ENCODE measurements at regions not wholly inside any gene's neighbourhood (a gene's known extent, or its start where the extent isn't known, plus 50 kb on each side); places are given as distances from the start of the nearest gene placed in this dataset.
"Not testable (repeated sequence)": the region's sequence is repeated elsewhere in the genome, so short reads cannot be mapped to it uniquely, and the experiment has no call there.

GRCh38 chr12:84502180-84502860 lies 410.3 kb downstream of the SLC6A15 start:
- H3K27me3 Mint-ChIP-seq = no peaks in the 10 kb centered on the region
- ATAC-seq (replicated peaks) (no peak), DNase-seq (no peak)
- no peak overlapping the region for H3K27ac Mint-ChIP-seq
- no peak overlapping the region for H3K4me3 Mint-ChIP-seq
- no peaks in the 10 kb centered on the region for H3K36me3 Mint-ChIP-seq
- no peaks in the 10 kb centered on the region for H3K9me3 Mint-ChIP-seq
- no peaks in the 10 kb centered on the region for H3K4me1 Mint-ChIP-seq

DNA sequence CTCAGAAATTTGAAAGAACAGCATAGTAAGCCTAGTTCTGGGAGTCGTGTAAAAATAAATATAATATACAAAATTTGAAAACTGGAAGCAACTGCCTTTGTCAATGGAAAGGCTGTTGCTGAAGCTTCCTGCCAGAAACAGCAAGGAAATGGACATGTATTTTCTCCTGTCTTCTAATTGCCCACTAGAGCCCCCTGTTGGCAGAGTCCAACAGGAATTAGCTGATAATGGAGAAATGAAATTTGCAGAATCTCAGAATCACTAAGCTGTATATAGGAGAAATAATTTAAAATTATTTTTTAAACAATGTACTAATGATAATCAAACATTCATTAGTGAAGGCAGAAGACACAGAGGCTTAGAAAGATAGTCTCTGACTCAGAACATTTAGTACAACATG lies 414.8 kb downstream of the SLC6A15 start:
- no peak overlapping the region for H3K4me3 Mint-ChIP-seq
- H3K9me3 Mint-ChIP-seq = no peaks in the 10 kb centered on the region
- no peak for DNase-seq
- H3K36me3 Mint-ChIP-seq = no peaks in the 10 kb centered on the region
- H3K4me1 Mint-ChIP-seq = no peaks in the 10 kb centered on the region
- ATAC-seq (replicated peaks) = no peak
- H3K27ac Mint-ChIP-seq = no peak overlapping the region
- no peaks in the 10 kb centered on the region for H3K27me3 Mint-ChIP-seq

DNA sequence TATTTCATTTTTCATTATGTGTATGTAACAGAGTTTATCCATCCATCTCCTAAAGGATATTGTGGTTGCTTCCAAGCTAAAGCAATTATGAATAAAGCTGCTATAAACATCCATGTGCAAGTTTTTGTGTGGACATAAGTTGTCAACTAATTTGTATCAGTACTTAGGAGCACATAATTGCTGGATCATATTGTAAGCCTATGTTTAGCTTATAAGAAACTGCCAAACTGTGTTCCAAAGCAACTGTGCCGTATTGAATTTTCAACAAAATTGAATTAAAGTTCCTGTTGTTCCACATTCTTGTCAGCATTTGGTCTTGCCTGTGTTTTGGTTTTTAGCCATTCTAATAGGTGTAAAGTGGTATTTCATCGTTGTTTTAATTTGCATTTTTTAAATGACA lies 416.9 kb downstream of the SLC6A15 start:
- Mint-ChIP-seq H3K9me3 (no peaks in the 10 kb centered on the region), H3K4me3 (no peak overlapping the region), H3K27ac (no peak overlapping the region), H3K36me3 (no peaks in the 10 kb centered on the region), H3K4me1 (no peaks in the 10 kb centered on the region), H3K27me3 (no peaks in the 10 kb centered on the region)
- no peak for DNase-seq
- ATAC-seq (replicated peaks) = no peak

DNA sequence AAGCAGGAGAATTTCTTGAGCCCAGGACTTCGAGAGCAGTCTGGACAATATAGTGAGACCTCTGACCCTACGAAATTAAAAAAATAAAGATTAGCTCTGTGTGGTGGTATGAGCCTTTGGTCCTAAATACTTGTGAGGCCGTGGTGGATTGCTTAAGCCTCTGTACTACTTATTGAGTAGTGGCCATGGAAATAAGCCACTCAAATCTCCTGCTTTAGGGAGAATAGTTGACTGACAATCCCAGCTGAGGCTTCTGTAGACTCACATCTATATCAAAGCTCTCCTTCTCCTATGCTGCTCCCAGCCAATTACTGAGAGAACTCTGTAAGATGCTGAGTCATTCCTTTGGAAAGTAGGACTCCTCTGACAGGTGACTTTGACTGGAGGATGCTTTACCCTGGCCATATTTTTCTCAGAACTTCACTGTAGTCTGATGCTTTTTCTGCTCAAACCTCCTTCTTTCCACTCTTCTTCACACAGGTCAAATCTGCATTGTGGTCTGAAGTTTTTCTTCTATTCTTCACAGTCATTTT lies 420.2 kb downstream of the SLC6A15 start:
- no peaks in the 10 kb centered on the region for H3K27me3 Mint-ChIP-seq
- no peaks in the 10 kb centered on the region for H3K9me3 Mint-ChIP-seq
- H3K4me3 Mint-ChIP-seq = no peak overlapping the region
- ATAC-seq (replicated peaks) (no peak), DNase-seq (no peak)
- no peaks in the 10 kb centered on the region for H3K4me1 Mint-ChIP-seq
- H3K27ac Mint-ChIP-seq = no peak overlapping the region
- no peaks in the 10 kb centered on the region for H3K36me3 Mint-ChIP-seq

DNA sequence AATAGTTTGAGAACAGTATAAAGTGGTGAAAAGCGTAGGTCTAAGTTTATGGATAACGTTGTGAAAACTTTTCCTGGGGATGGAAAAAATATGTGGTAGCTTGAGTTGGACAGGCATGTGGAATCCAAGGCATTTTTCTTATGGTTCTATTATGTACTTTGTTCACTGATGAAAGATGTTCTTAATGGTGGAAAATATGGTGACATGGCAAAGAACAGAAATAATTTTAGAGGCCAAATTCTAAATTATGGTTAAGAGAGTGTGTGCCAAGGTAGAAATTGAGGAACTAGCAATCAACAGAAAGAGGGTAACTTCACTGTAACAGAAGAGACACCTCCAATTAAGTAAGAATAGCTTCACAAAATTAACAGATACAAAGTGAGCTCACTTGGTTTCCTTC lies 427.8 kb downstream of the SLC6A15 start:
- no peak overlapping the region for H3K4me3 Mint-ChIP-seq
- no peaks in the 10 kb centered on the region for H3K36me3 Mint-ChIP-seq
- no peaks in the 10 kb centered on the region for H3K9me3 Mint-ChIP-seq
- no peaks in the 10 kb centered on the region for H3K4me1 Mint-ChIP-seq
- ATAC-seq (replicated peaks) = no peak
- no peaks in the 10 kb centered on the region for H3K27me3 Mint-ChIP-seq
- DNase-seq = no peak
- no peak overlapping the region for H3K27ac Mint-ChIP-seq

GRCh38 chr12:84480803-84481202 lies 431.8 kb downstream of the SLC6A15 start:
- Mint-ChIP-seq H3K4me1 (no peaks in the 10 kb centered on the region), H3K27me3 (no peaks in the 10 kb centered on the region)
- no peak for ATAC-seq (replicated peaks)

DNA sequence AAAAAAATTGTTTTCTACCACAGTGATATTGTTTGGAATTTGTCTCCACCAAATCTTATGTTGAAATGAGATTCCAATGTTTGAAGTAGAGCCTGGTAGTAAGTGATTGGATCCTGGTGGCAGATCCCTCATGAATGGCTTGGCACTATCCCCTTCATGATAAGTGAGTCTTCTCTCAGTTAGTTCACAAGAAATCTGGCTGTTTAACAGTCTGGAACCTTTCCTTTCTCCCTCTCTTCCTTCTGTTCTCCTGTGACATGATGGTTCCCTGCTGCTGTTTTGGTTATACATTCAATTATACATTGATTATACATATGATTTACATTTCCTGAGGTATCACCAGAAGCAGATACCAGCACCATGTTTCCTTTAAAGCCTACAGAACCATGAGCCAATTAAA lies 442.2 kb downstream of the SLC6A15 start:
- no peaks in the 10 kb centered on the region for H3K36me3 Mint-ChIP-seq
- DNase-seq = no peak
- no peaks in the 10 kb centered on the region for H3K9me3 Mint-ChIP-seq
- ATAC-seq (replicated peaks) = no peak
- no peak overlapping the region for H3K4me3 Mint-ChIP-seq
- no peaks in the 10 kb centered on the region for H3K27me3 Mint-ChIP-seq
- H3K27ac Mint-ChIP-seq = no peak overlapping the region
- no peaks in the 10 kb centered on the region for H3K4me1 Mint-ChIP-seq

More at GRCh38 chr12:84480803-84481202, 431.8 kb downstream of the SLC6A15 start:
- H3K9me3 Mint-ChIP-seq = peaks cover 0 to 2% of the 10 kb centered on the region in 2 donors
- no peak overlapping the region for H3K27ac Mint-ChIP-seq
- H3K36me3 Mint-ChIP-seq = no peaks in the 10 kb centered on the region
- DNase-seq = no peak
- no peak overlapping the region for H3K4me3 Mint-ChIP-seq

GRCh38 chr12:84464616-84465015 lies 448.0 kb downstream of the SLC6A15 start:
- no peak for ATAC-seq (replicated peaks)

GRCh38 chr12:84463741-84464495 lies 448.7 kb downstream of the SLC6A15 start:
- ATAC-seq (replicated peaks) = no peak
- no peak overlapping the region for H3K27ac Mint-ChIP-seq
- no peak overlapping the region for H3K4me3 Mint-ChIP-seq
- H3K36me3 Mint-ChIP-seq = no peaks in the 10 kb centered on the region
- H3K27me3 Mint-ChIP-seq = no peaks in the 10 kb centered on the region
- H3K4me1 Mint-ChIP-seq = no peaks in the 10 kb centered on the region
- H3K9me3 Mint-ChIP-seq = peaks cover 0 to 5% of the 10 kb centered on the region in 2 donors
- DNase-seq = no peak

More at GRCh38 chr12:84464616-84465015, 448.0 kb downstream of the SLC6A15 start:
- Mint-ChIP-seq H3K36me3 (no peaks in the 10 kb centered on the region), H3K4me1 (no peaks in the 10 kb centered on the region), H3K27ac (no peak overlapping the region), H3K4me3 (no peak overlapping the region), H3K9me3 (peaks cover 0 to 5% of the 10 kb centered on the region in 2 donors), H3K27me3 (no peaks in the 10 kb centered on the region)
- no peak for DNase-seq

GRCh38 chr12:84455598-84455997 lies 457.0 kb downstream of the SLC6A15 start:
- DNase-seq = no peak
- no peak overlapping the region for H3K4me3 Mint-ChIP-seq
- peaks cover 0 to 3% of the 10 kb centered on the region in 2 donors for H3K9me3 Mint-ChIP-seq
- no peaks in the 10 kb centered on the region for H3K4me1 Mint-ChIP-seq
- H3K27me3 Mint-ChIP-seq = no peaks in the 10 kb centered on the region
- no peak overlapping the region for H3K27ac Mint-ChIP-seq
- no peak for ATAC-seq (replicated peaks)
- H3K36me3 Mint-ChIP-seq = no peaks in the 10 kb centered on the region

DNA sequence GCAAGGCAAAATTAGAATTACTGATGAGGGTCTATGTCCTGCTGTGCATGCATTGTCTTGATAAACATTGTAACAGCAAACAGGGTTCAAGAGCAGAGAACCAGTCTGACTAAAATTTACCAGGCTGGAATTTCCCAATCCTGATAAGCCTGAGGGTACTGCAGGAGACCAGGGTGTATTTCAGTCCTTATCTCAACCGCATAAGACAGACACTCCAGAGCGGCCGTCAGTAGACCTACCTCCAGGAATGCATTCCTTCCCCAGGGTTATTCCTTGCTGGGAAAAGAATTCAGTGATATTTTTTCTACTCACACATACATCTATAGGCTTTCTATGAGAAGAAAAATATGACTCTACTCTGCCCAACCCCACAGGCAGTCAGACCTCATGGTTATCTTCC lies 466.1 kb downstream of the SLC6A15 start:
- not testable (repeated sequence) for H3K4me3 Mint-ChIP-seq; H3K27ac Mint-ChIP-seq; H3K36me3 Mint-ChIP-seq; DNase-seq; H3K4me1 Mint-ChIP-seq; H3K9me3 Mint-ChIP-seq; H3K27me3 Mint-ChIP-seq; ATAC-seq (replicated peaks)

GRCh38 chr12:84436134-84436533 lies 476.5 kb downstream of the SLC6A15 start:
- no peaks in the 10 kb centered on the region for H3K27me3 Mint-ChIP-seq
- H3K27ac Mint-ChIP-seq = no peak overlapping the region
- no peaks in the 10 kb centered on the region for H3K4me1 Mint-ChIP-seq
- H3K9me3 Mint-ChIP-seq = peaks cover 0 to 2% of the 10 kb centered on the region in 2 donors
- no peak for DNase-seq
- no peak for ATAC-seq (replicated peaks)
- H3K36me3 Mint-ChIP-seq = no peaks in the 10 kb centered on the region
- H3K4me3 Mint-ChIP-seq = no peak overlapping the region

DNA sequence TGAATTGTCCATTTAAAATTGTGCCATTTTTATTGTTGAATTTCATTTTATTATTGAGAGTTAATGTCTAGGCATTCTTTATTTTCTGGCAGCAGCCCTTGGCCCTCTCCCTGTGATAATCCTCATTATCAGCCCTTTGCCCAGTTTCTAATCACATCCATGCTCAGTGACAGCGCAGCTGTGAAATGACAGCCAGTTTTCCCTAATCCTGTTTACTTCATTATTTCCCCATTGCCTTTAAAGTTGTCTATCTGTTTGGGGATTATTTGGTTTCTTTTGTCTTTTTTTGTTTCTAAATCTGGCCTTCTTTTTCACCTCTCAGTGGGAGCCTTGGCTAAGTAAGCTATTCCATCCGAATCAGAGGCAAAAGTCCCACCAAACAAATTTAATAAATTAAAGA lies 476.9 kb downstream of the SLC6A15 start:
- DNase-seq (no peak), ATAC-seq (replicated peaks) (no peak)
- Mint-ChIP-seq H3K4me3 (no peak overlapping the region), H3K36me3 (no peaks in the 10 kb centered on the region), H3K9me3 (peaks cover 0 to 2% of the 10 kb centered on the region in 2 donors), H3K27ac (no peak overlapping the region), H3K27me3 (no peaks in the 10 kb centered on the region), H3K4me1 (no peaks in the 10 kb centered on the region)

GRCh38 chr12:84422340-84422739 lies 490.3 kb downstream of the SLC6A15 start:
- no peak for DNase-seq
- Mint-ChIP-seq H3K27me3 (no peaks in the 10 kb centered on the region), H3K36me3 (no peaks in the 10 kb centered on the region), H3K4me1 (no peaks in the 10 kb centered on the region), H3K27ac (no peak overlapping the region), H3K9me3 (no peaks in the 10 kb centered on the region), H3K4me3 (no peak overlapping the region)
- no peak for ATAC-seq (replicated peaks)

- Mint-ChIP-seq H3K27me3 (no peaks in the 10 kb centered on the region), H3K4me3 (no peak overlapping the region)
Observed at GRCh38 chr12:84421103-84421502, 491.5 kb downstream of the SLC6A15 start.

More at GRCh38 chr12:84421103-84421502, 491.5 kb downstream of the SLC6A15 start:
- ATAC-seq (replicated peaks) = peak; percentile 55 to 90
- Mint-ChIP-seq H3K27ac (no peak overlapping the region), H3K9me3 (no peaks in the 10 kb centered on the region), H3K4me1 (no peaks in the 10 kb centered on the region), H3K36me3 (no peaks in the 10 kb centered on the region)
- no peak for DNase-seq
